Right atrium auricular region (tissue), 2 donors: ENCODE measurements at regions not wholly inside any gene's neighbourhood (a gene's known extent, or its start where the extent isn't known, plus 50 kb on each side); places are given as distances from the start of the nearest gene placed in this dataset.

Experiments used
- DNase-seq: peaks from one replicate; pipeline ENCODE4 v3.0.0-alpha.2; 2019; ENCODE audit warnings: low spot score
- H3K27ac ChIP-seq, 2 donors: fragments of 200-600 bp; sonication (generic); 1 replicate in 1 of 2; 2 replicates in 1 of 2; pipeline ENCODE4 v1.5.1; 2016 to 2019
- H3K27me3 ChIP-seq, 2 donors: fragments of 200-600 bp; sonication (generic); one replicate each; pipeline versions ENCODE4 v1.5.1 to v1.6.0; 2017 to 2019
- H3K36me3 ChIP-seq: fragments of 200-600 bp; sonication (generic); one replicate; pipeline ENCODE4 v1.5.1; 2016
- H3K4me1 ChIP-seq, 2 donors: fragments of 200-600 bp; sonication (generic); one replicate each; pipeline versions ENCODE4 v1.5.1 to v1.6.0; 2017 to 2019
- H3K4me3 ChIP-seq, 2 donors: fragments of 200-600 bp; sonication (generic); 1 replicate in 1 of 2; 2 replicates in 1 of 2; pipeline ENCODE4 v1.5.1; 2017 to 2019; ENCODE audit warnings: mild to moderate bottlenecking in 1 of 2, moderate library complexity in 1 of 2
- H3K9me3 ChIP-seq, 2 donors: fragments of 200-600 bp; sonication (generic); one replicate each; pipeline ENCODE4 v1.5.1; 2019
- CTCF ChIP-seq, 2 donors: fragments of 200-600 bp; sonication (generic); IDR thresholded peaks; one replicate each; pipeline ENCODE4 v1.5.1; 2019; ENCODE audit warnings: antibody characterized with exemption in 2 of 2

GRCh38 chr9:95679874-95680273 lies 163.1 kb upstream of the PTCH1 start:
- Histone ChIP-seq H3K4me3 (no peak overlapping the region), H3K9me3 (no peaks in the 10 kb centered on the region), H3K27ac (no peak overlapping the region), H3K36me3 (no peaks in the 10 kb centered on the region), H3K27me3 (no peaks in the 10 kb centered on the region), H3K4me1 (no peaks in the 10 kb centered on the region)
- no peak for DNase-seq
- TF ChIP-seq CTCF (IDR thresholded peaks at IDR 0.05), result no peak

DNA sequence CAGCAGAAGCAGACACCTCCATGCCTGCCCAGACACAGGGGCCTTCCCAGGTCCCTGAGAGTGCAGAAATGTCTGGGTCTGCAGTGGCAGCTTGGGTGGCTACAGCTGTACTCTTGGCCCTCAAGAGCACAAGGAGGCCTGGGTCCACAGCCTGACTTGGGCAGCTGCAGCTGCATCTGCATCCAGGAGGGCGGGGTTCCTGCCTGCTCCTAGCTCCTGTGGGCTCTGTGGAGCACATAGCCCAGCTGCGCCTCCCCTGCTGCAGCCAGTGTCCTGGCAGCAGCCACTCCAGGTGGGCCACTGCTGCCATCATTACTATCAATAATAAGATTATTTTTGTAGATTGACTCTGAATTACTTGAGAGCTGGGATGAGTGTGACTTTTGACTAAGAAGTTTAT lies 162.0 kb upstream of the PTCH1 start:
- Histone ChIP-seq H3K27me3 (no peaks in the 10 kb centered on the region), H3K36me3 (no peaks in the 10 kb centered on the region)

DNA sequence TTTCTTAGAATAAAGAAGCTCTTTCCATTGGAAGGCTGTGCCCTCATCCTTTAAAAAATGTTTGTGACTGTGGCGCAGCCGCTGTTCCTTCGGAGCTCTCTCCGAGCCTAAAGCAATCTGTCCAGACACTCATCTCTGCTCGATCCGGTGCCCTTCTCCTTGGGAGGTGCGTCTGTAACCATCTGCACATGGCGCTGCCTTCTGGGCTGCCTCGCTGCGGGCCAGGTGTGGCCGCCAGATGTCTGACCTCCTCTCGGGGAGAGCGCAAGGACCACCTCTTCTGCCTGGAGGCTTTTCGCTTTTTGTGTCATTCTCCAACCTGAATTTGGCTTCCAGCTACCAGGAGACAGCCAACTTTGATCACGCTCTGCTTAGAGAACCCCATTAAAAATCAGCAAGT lies 153.4 kb upstream of the PTCH1 start:
- no peak overlapping the region for H3K27ac ChIP-seq
- no peak for TF ChIP-seq CTCF (IDR thresholded peaks at IDR 0.05)
- no peaks in the 10 kb centered on the region for H3K9me3 ChIP-seq
- no peak overlapping the region for H3K4me3 ChIP-seq
- H3K36me3 ChIP-seq, result no peaks in the 10 kb centered on the region
- no peaks in the 10 kb centered on the region for H3K4me1 ChIP-seq
- H3K27me3 ChIP-seq, result no peaks in the 10 kb centered on the region
- DNase-seq, result no peak

More for the DNA sequence above, 162.0 kb upstream of the PTCH1 start:
- no peak for TF ChIP-seq CTCF (IDR thresholded peaks at IDR 0.05)
- Histone ChIP-seq H3K9me3 (no peaks in the 10 kb centered on the region), H3K4me3 (no peak overlapping the region), H3K27ac (no peak overlapping the region), H3K4me1 (no peaks in the 10 kb centered on the region)
- DNase-seq, result no peak

DNA sequence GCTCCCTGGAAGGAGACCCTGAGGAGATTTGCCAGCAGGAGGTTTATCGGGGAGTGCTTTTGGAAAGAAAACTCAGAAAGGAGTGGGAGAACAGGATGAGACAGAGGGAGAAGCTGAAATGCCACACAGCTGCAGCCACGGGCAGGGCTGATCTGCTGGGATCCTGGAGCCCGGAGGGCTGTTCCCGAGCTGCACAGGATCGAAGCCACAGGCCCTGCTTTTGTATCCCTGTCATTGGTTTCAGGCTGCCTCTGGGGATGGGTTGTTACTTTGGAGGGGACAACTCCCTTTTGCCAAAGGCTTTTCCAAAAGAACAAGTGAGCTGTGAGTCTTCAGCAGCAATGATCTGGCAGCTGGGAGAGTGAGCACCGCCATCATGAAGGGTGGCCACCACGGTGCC lies 152.5 kb upstream of the PTCH1 start:
- Histone ChIP-seq H3K9me3 (no peaks in the 10 kb centered on the region), H3K4me1 (no peaks in the 10 kb centered on the region), H3K27me3 (no peaks in the 10 kb centered on the region), H3K27ac (no peak overlapping the region), H3K36me3 (no peaks in the 10 kb centered on the region), H3K4me3 (no peak overlapping the region)
- no peak for TF ChIP-seq CTCF (IDR thresholded peaks at IDR 0.05)
- DNase-seq, result no peak

- no peaks in the 10 kb centered on the region for H3K27me3 ChIP-seq
- TF ChIP-seq CTCF (IDR thresholded peaks at IDR 0.05), result no peak
- no peak overlapping the region for H3K4me3 ChIP-seq
- H3K4me1 ChIP-seq, result no peaks in the 10 kb centered on the region
- no peak for DNase-seq
- H3K36me3 ChIP-seq, result no peaks in the 10 kb centered on the region
- no peaks in the 10 kb centered on the region for H3K9me3 ChIP-seq
- H3K27ac ChIP-seq, result no peak overlapping the region
Observed at GRCh38 chr9:95667789-95668188, 151.0 kb upstream of the PTCH1 start.

- Histone ChIP-seq H3K27me3 (no peaks in the 10 kb centered on the region), H3K36me3 (no peaks in the 10 kb centered on the region), H3K27ac (no peak overlapping the region), H3K4me1 (no peaks in the 10 kb centered on the region), H3K4me3 (no peak overlapping the region), H3K9me3 (no peaks in the 10 kb centered on the region)
- no peak for TF ChIP-seq CTCF (IDR thresholded peaks at IDR 0.05)
- DNase-seq, result no peak
Observed at GRCh38 chr9:95666785-95667155, 150.0 kb upstream of the PTCH1 start.
